ENCODE measurements at regions not wholly inside any gene's neighbourhood (a gene's known extent, or its start where the extent isn't known, plus 50 kb on each side); places are given as distances from the start of the nearest gene placed in this dataset.

GRCh38 chr21:35195232-35195631 lies 146.1 kb upstream of the RUNX1 start:
- BruUV-seq (replicated peaks), result no TSS peak
- DNase-seq (ENCODE audit: low read depth, low spot score) (no peak), ATAC-seq (no peak)
- H3K27ac ChIP-seq (ENCODE audit: low read length), result no peak overlapping the region
- no peak overlapping the region for H3K4me3 ChIP-seq (ENCODE audit: low read depth in 2 of 2, low read length in 2 of 2)
- TF ChIP-seq SIN3A (IDR thresholded peaks at IDR 0.05; ENCODE audit: borderline replicate concordance, insufficient read depth, low read depth, low read length) (no peak), POLR2AphosphoS5 (IDR thresholded peaks at IDR 0.05; ENCODE audit: low read depth, low read length) (no peak), TCF7L2 (IDR thresholded peaks at IDR 0.05; ENCODE audit: low read depth, low read length) (no peak), CTCF (IDR thresholded peaks at IDR 0.05) (no peak), REST (IDR thresholded peaks at IDR 0.05; ENCODE audit: insufficient read depth in 1 of 2, low read depth in 2 of 2, low read length in 1 of 2) (no peak)
- intact Hi-C loops (cut with micrococcal nuclease; ENCODE audit: unreplicated experiment), result no loop called here
- H3K9me3 ChIP-seq (ENCODE audit: control insufficient read depth, insufficient read depth, low read depth, low read length), result no peaks in the 10 kb centered on the region
- ChIA-PET CTCF (no interaction called here), POLR2A (no interaction called here)
- H3K36me3 ChIP-seq (ENCODE audit: control insufficient read depth, insufficient read depth, low read length), result no peaks in the 10 kb centered on the region
- in situ Hi-C loops (cut with HindIII; ENCODE audit: low pct_unique_long_range_greater_than_20kb, low sequenced_read_pairs), result no loop called here
- H3K27me3 ChIP-seq (ENCODE audit: control insufficient read depth, insufficient read depth, low read length), result no peaks in the 10 kb centered on the region
- H3K4me1 ChIP-seq (ENCODE audit: control insufficient read depth, insufficient read depth, low read length), result no peaks in the 10 kb centered on the region

GRCh38 chr21:35191754-35192153 lies 142.7 kb upstream of the RUNX1 start:
- Histone ChIP-seq H3K36me3 (ENCODE audit: control insufficient read depth, insufficient read depth, low read length) (no peaks in the 10 kb centered on the region), H3K4me1 (ENCODE audit: control insufficient read depth, insufficient read depth, low read length) (no peaks in the 10 kb centered on the region), H3K9me3 (ENCODE audit: control insufficient read depth, insufficient read depth, low read depth, low read length) (no peaks in the 10 kb centered on the region), H3K4me3 (ENCODE audit: low read depth in 2 of 2, low read length in 2 of 2) (no peak overlapping the region), H3K27me3 (ENCODE audit: control insufficient read depth, insufficient read depth, low read length) (no peaks in the 10 kb centered on the region), H3K27ac (ENCODE audit: low read length) (no peak overlapping the region)
- in situ Hi-C loops (cut with HindIII; ENCODE audit: low pct_unique_long_range_greater_than_20kb, low sequenced_read_pairs) (no loop called here), intact Hi-C loops (cut with micrococcal nuclease; ENCODE audit: unreplicated experiment) (no loop called here)
- no peak for DNase-seq (ENCODE audit: low read depth, low spot score)
- TF ChIP-seq TCF7L2 (IDR thresholded peaks at IDR 0.05; ENCODE audit: low read depth, low read length), result no peak
- no peak for TF ChIP-seq CTCF (IDR thresholded peaks at IDR 0.05)
- TF ChIP-seq POLR2AphosphoS5 (IDR thresholded peaks at IDR 0.05; ENCODE audit: low read depth, low read length), result no peak
- TF ChIP-seq SIN3A (IDR thresholded peaks at IDR 0.05; ENCODE audit: borderline replicate concordance, insufficient read depth, low read depth, low read length), result no peak
- no peak for TF ChIP-seq REST (IDR thresholded peaks at IDR 0.05; ENCODE audit: insufficient read depth in 1 of 2, low read depth in 2 of 2, low read length in 1 of 2)
- POLR2A ChIA-PET, result no interaction called here
- no peak for ATAC-seq
- no TSS peak for BruUV-seq (replicated peaks)
- CTCF ChIA-PET, result no interaction called here
